Endothelial cell of umbilical vein (primary cell): ENCODE measurements at regions not wholly inside any gene's neighbourhood (a gene's known extent, or its start where the extent isn't known, plus 50 kb on each side); places are given as distances from the start of the nearest gene placed in this dataset.

Experiments
- BruUV-seq: library from RNA; stranded (reverse); fragments of 400-500 nt; replicated peaks from 2 replicates; lab custom pipeline; 2021; lab: Mats Ljungman, UMichigan
- CTCF ChIA-PET: fragments of 300-600, 350-600 bp; sonication (Branson Sonifier 250); formaldehyde crosslinking; loops from one replicate; lab custom pipeline; 2021; ENCODE audit warnings: antibody characterized with exemption, inconsistent platforms; lab: Charles Lee
- POLR2A ChIA-PET: fragments of 300-600, 350-600 bp; sonication (Branson Sonifier 250); formaldehyde crosslinking; loops from one replicate; lab custom pipeline; 2021; ENCODE audit warnings: antibody characterized with exemption, inconsistent platforms; lab: Charles Lee
- DNase-seq: peaks from one replicate; pipeline ENCODE4 v3.0.0-alpha.2; 2011; ENCODE audit warnings: low read depth, low spot score
- FAIRE-seq: peaks from 2 replicates; lab custom pipeline; 2011; peaks lifted over from hg19 to GRCh38; lab: Jason Lieb, UNC
- H2AFZ ChIP-seq: 2 replicates; pipeline ENCODE4 v1.6.0; 2012; ENCODE audit warnings: low read depth, low read length, control low read depth, inconsistent platforms
- H3K27ac ChIP-seq: 2 replicates; pipeline ENCODE4 v1.5.1; 2011; ENCODE audit warnings: low read depth, mild to moderate bottlenecking, control low read depth, low read length, moderate library complexity; ENCODE audit not compliant: insufficient read depth
- H3K27me3 ChIP-seq, 2 experiments: 2 replicates each; pipeline versions ENCODE4 v1.6.0 to v1.6.1; 2011; ENCODE audit warnings: low read length in 2 of 2, mixed read lengths in 1 of 2; ENCODE audit not compliant: control insufficient read depth in 2 of 2, insufficient read depth in 2 of 2
- H3K36me3 ChIP-seq, 2 experiments: 2 replicates in 1 of 2; 3 replicates in 1 of 2; pipeline ENCODE4 v1.5.1; 2011; ENCODE audit warnings: low read length in 2 of 2, mild to moderate bottlenecking in 1 of 2, moderate library complexity in 1 of 2; ENCODE audit not compliant: control insufficient read depth in 2 of 2, insufficient read depth in 2 of 2; ENCODE audit errors: extremely low read depth in 1 of 2
- H3K4me1 ChIP-seq: 3 replicates; pipeline ENCODE4 v1.5.1; 2011; ENCODE audit warnings: mild to moderate bottlenecking, low read length; ENCODE audit not compliant: control insufficient read depth, insufficient read depth; ENCODE audit errors: extremely low read depth
- H3K4me2 ChIP-seq: 2 replicates; pipeline ENCODE4 v1.6.1; 2011; ENCODE audit warnings: low read length, control low read depth, mixed read lengths; ENCODE audit not compliant: insufficient read depth
- H3K4me3 ChIP-seq, 3 experiments: fragments of 200-600 bp in 1 of 3; sonication (generic), shearing (Covaris generic) in 1 of 3; replicated peaks in 1 of 3; 2 replicates each; pipeline ENCODE4 v1.5.1; 2011 to 2016; ENCODE audit warnings: control low read depth in 3 of 3, low read length in 3 of 3, mild to moderate bottlenecking in 2 of 3, inconsistent platforms in 1 of 3, low read depth in 1 of 3, moderate library complexity in 1 of 3; ENCODE audit not compliant: insufficient read depth in 1 of 3
- H3K79me2 ChIP-seq: 2 replicates; pipeline ENCODE4 v1.6.0; 2012; ENCODE audit warnings: low read length, inconsistent platforms; ENCODE audit not compliant: control insufficient read depth, insufficient read depth
- H3K9ac ChIP-seq: replicated peaks from 2 replicates; pipeline ENCODE3; 2011; ENCODE audit warnings: low read length, control low read depth; ENCODE audit not compliant: insufficient read depth; ENCODE audit errors: extremely low read depth
- H3K9me1 ChIP-seq: replicated peaks from 3 replicates; pipeline ENCODE4 v1.6.0; 2011; ENCODE audit warnings: mild to moderate bottlenecking, low read length; ENCODE audit not compliant: control insufficient read depth, insufficient read depth; ENCODE audit errors: extremely low read depth
- H3K9me3 ChIP-seq: replicated peaks from 2 replicates; pipeline ENCODE4 v1.5.1; 2012; ENCODE audit warnings: low read length, inconsistent platforms; ENCODE audit not compliant: control insufficient read depth, insufficient read depth
- H4K20me1 ChIP-seq: replicated peaks from 2 replicates; pipeline ENCODE3; 2011; ENCODE audit warnings: mild to moderate bottlenecking, low read length; ENCODE audit not compliant: control insufficient read depth, insufficient read depth; ENCODE audit errors: extremely low read depth
- CTCF ChIP-seq, 2 donors: IDR thresholded peaks; 1 replicate in 1 of 2; 2 replicates in 1 of 2; pipeline ENCODE4 v1.5.1; 2011; ENCODE audit warnings: low read length in 2 of 2, mild to moderate bottlenecking in 2 of 2, moderate library complexity in 2 of 2, control low read depth in 1 of 2, inconsistent platforms in 1 of 2, low read depth in 1 of 2; ENCODE audit not compliant: insufficient read depth in 1 of 2; ENCODE audit errors: extremely low read depth in 1 of 2
- EZH2 ChIP-seq: IDR thresholded peaks from 2 replicates; pipeline ENCODE4 v1.6.1; 2012; ENCODE audit warnings: borderline replicate concordance, low read depth, mild to moderate bottlenecking, moderate library complexity, low read length, inconsistent platforms; ENCODE audit not compliant: severe bottlenecking
- FOS ChIP-seq: IDR thresholded peaks from 2 replicates; pipeline ENCODE4 v1.6.1; 2011; ENCODE audit warnings: mild to moderate bottlenecking, low read length, moderate library complexity, borderline replicate concordance; ENCODE audit not compliant: insufficient read depth
- GATA2 ChIP-seq: IDR thresholded peaks from 2 replicates; pipeline ENCODE4 v1.7.0; 2011; ENCODE audit warnings: low read depth, mild to moderate bottlenecking, moderate library complexity, mixed read lengths, low read length; ENCODE audit not compliant: insufficient read length, insufficient read depth
- JUN ChIP-seq: IDR thresholded peaks from 2 replicates; pipeline ENCODE4 v1.6.1; 2011; ENCODE audit warnings: borderline replicate concordance, low read depth; ENCODE audit not compliant: insufficient read length, insufficient read depth
- MAX ChIP-seq: IDR thresholded peaks from 2 replicates; pipeline ENCODE4 v1.6.1; 2011; ENCODE audit not compliant: insufficient read depth, insufficient read length
- MYC ChIP-seq: IDR thresholded peaks from one replicate; pipeline ENCODE4 v1.6.1; 2011; ENCODE audit warnings: mild to moderate bottlenecking, low read depth, low read length
- POLR2A ChIP-seq: IDR thresholded peaks from 2 replicates; pipeline ENCODE4 v1.6.1; 2012; ENCODE audit warnings: low read depth, mild to moderate bottlenecking, control low read depth, low read length
- POLR2AphosphoS5 ChIP-seq: IDR thresholded peaks from 2 replicates; pipeline ENCODE4 v1.6.1; 2012; ENCODE audit warnings: low read depth, mild to moderate bottlenecking, control low read depth, low read length, moderate library complexity; ENCODE audit not compliant: insufficient read depth
- dilution Hi-C: fragments of 300-500 bp; cut with MboI; formaldehyde crosslinking; loops from one replicate; pipeline ENCODE4 v1.15.0; 2019; ENCODE audit warnings: low sequenced_read_pairs; ENCODE audit not compliant: extremely low pct_ligation_motif_present
- intact Hi-C: fragments of 100-400 bp; cut with micrococcal nuclease; formaldehyde crosslinking; loops from one replicate; pipeline ENCODE4 v1.10.0; 2022

GRCh38 chr2:118475622-118476205, 371.7 kb downstream of the EN1 start:
- H2AFZ ChIP-seq: no peak overlapping the region
- H4K20me1 ChIP-seq: no peaks in the 10 kb centered on the region
- ChIA-PET CTCF (no interaction called here), POLR2A (no interaction called here)
- no TSS peak for BruUV-seq
- H3K79me2 ChIP-seq: no peaks in the 10 kb centered on the region
- dilution Hi-C loops: no loop called here
- no peak overlapping the region for H3K4me3 ChIP-seq
- no peaks in the 10 kb centered on the region for H3K9me3 ChIP-seq
- no peaks in the 10 kb centered on the region for H3K9me1 ChIP-seq
- H3K4me1 ChIP-seq: no peaks in the 10 kb centered on the region
- no peaks in the 10 kb centered on the region for H3K36me3 ChIP-seq
- no peak overlapping the region for H3K9ac ChIP-seq
- no peak for TF ChIP-seq MYC
- no peak for TF ChIP-seq GATA2
- no peak for TF ChIP-seq JUN
- no peak for TF ChIP-seq POLR2A
- no peak for TF ChIP-seq MAX
- no peak for TF ChIP-seq FOS
- TF ChIP-seq POLR2AphosphoS5: no peak
- no peaks in the 10 kb centered on the region for H3K27me3 ChIP-seq
- no peak for FAIRE-seq
- intact Hi-C loops: no loop called here
- H3K27ac ChIP-seq: no peak overlapping the region
- DNase-seq: no peak
- H3K4me2 ChIP-seq: no peak overlapping the region

GRCh38 chr2:118474541-118474920, 372.9 kb downstream of the EN1 start:
- Histone ChIP-seq H3K79me2 (no peaks in the 10 kb centered on the region), H3K27me3 (no peaks in the 10 kb centered on the region), H2AFZ (no peak overlapping the region), H3K36me3 (no peaks in the 10 kb centered on the region), H4K20me1 (no peaks in the 10 kb centered on the region), H3K9me3 (no peaks in the 10 kb centered on the region), H3K9me1 (no peaks in the 10 kb centered on the region), H3K4me1 (no peaks in the 10 kb centered on the region), H3K27ac (no peak overlapping the region), H3K4me3 (no peak overlapping the region), H3K4me2 (no peak overlapping the region), H3K9ac (no peak overlapping the region)
- intact Hi-C loops: no loop called here
- TF ChIP-seq MAX (no peak), POLR2AphosphoS5 (no peak), JUN (no peak), EZH2 (no peak), GATA2 (no peak), POLR2A (no peak), MYC (no peak), FOS (no peak), CTCF (IDR thresholded peaks at IDR 0.05; ENCODE audit: extremely low read depth in 1 of 2, insufficient read depth in 1 of 2, low read depth in 1 of 2, low read length in 2 of 2) (no peak)
- DNase-seq (no peak), FAIRE-seq (no peak)
- dilution Hi-C loops: no loop called here
- ChIA-PET CTCF (no interaction called here), POLR2A (no interaction called here)
- no TSS peak for BruUV-seq
